NOMO-1 treated with DMSO at 0.1 percent for 48 hours (cell line): ENCODE measurements at regions not wholly inside any gene's neighbourhood (a gene's known extent, or its start where the extent isn't known, plus 50 kb on each side); places are given as distances from the start of the nearest gene placed in this dataset.
"Not testable (repeated sequence)": the region's sequence is repeated elsewhere in the genome, so short reads cannot be mapped to it uniquely, and the experiment has no call there.

ENCODE experiments used
- DNase-seq: peaks from one replicate; lab custom pipeline; 2025; ENCODE audit not compliant: unreplicated experiment; lab: John Stamatoyannopoulos, UW

- no peak for DNase-seq
Measured at GRCh38 chr12:131387281-131388163, 323.4 kb upstream of the SFSWAP start.

DNA sequence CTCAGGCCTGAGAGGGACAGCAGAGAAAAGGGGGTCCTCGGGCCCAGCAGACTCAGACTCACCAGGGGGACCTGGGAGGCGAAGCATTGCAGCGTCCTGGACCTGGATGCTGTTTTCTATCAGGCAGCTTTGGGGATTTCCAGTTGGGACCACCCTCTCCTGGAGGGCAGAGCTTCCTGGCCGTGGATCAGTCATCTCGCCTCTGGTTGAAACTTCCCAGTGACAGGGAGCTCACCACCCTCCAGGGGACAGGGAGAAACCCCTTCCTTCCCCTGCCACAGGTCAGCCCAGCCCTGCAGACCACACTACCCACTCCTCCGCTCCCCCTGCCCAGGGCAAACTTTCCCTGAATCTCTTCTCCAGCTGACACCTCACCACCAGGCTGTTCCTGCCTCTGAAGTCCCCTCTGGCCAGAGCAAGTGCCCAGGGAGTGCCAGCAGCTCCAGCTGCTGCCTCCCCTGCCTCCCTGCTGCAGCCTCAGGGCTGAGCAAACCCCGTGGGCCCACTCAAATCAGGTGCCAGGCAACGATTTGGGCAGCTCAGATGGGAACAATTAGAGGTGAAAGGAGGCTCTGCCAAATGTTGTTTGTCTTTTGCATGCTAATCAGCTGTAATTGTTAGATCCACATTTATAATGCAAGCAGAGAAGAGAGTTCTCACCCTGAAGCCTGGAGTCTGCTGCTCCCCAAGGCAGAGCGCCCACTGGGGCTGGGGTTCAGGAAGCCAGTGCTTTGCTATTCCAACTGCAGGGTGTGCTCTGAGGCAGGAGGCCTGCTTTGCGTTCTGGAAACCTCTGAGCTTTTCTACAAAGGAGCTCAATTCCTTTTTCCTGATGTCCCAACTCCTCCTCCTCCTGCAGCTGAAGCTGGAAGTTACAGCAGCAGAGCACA lies 322.5 kb upstream of the SFSWAP start:
- not testable (repeated sequence) for DNase-seq

DNA sequence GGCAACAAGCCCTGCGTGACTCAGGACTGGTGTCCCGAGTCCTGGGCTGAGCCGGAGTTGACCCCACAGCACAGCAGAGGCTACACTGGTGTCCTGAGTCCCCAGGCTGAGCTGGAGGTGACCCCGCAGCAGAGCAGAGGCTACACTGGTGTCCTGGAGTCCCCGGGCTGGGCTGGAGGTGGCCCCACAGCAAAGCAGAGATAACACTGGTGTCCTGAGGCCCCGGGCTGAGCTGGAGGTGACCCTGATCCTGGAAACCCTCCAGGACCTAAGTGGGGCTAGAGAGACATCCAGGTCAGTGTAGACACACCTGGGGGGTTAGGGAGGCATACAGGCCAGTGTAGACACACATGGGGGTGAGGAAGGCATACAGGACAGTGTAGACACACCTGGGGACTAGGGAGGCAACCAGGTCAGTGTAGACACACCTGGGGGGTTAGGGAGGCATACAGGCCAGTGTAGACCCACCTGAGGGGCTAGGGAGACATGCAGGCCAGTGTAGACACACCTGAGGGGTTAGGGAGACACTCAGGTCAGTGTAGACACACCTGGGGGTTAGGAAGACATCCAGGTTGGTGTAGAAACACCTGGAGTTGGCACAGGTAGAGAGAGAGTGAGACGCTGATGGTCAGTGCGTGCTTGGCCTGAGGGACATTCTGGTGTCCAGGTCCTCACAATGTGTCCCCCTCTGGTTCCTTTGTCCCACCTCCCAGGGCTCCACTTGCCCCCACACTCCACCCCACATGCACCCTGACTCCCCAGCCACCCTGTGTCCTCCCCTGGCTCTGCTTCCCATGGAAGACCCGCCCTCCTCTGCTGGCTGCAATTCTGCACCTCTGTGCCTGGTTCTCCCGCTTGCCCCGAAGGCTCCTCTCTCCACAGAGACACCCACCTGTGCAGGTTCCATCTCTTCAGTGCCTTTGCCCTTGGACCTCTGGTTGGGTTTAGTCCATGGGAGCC lies 321.6 kb upstream of the SFSWAP start:
- DNase-seq = no peak

GRCh38 chr12:131390412-131391334 lies 320.2 kb upstream of the SFSWAP start:
- no peak for DNase-seq

DNA sequence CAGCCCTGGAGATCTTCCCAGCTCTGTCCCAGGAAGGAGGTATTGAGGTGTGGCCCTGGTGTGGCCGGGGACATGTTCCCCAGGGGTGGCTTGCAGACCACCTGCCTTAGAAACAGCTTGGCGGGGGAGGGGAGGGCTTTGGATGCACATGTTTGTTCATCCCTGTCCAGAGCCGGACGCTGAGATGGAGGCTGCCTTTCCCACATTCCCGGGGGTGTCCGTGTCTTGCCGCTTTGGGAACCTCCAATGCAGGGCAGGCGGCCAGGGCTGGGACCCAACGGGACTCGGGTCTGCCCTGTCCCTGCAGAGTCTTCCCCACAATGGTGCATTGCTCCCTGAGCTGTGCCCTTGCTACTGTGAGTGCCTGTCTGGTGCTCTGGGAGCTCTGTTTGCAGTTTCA lies 319.5 kb upstream of the SFSWAP start:
- no peak for DNase-seq

- DNase-seq = not testable (repeated sequence)
Measured at GRCh38 chr12:131394752-131395151, 316.1 kb upstream of the SFSWAP start.

DNA sequence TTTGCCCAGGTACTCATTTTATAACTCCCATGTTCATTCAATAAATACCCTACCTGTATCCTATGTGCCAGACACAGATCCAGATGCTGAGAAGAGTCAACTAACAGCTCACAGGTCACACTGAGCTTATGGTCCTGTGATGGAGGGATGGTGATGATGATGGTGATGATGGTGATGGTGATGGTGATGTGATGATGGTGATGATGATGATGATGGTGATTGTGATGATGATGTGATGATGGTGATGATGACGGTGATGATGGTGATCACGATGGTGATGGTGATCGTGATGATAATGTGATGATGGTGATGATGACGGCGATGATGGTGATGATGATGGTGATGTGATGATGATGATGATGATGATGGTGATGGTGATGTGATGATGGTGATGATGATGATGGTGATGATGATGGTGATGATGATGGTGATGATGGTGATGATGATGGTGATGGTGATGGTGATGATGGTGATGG lies 315.6 kb upstream of the SFSWAP start:
- DNase-seq = not testable (repeated sequence)

- no peak for DNase-seq
Measured at GRCh38 chr12:131395971-131396573, 314.8 kb upstream of the SFSWAP start.

- DNase-seq = no peak
Measured at GRCh38 chr12:131397493-131398181, 313.3 kb upstream of the SFSWAP start.

GRCh38 chr12:131399000-131399399 lies 311.9 kb upstream of the SFSWAP start:
- no peak for DNase-seq

DNA sequence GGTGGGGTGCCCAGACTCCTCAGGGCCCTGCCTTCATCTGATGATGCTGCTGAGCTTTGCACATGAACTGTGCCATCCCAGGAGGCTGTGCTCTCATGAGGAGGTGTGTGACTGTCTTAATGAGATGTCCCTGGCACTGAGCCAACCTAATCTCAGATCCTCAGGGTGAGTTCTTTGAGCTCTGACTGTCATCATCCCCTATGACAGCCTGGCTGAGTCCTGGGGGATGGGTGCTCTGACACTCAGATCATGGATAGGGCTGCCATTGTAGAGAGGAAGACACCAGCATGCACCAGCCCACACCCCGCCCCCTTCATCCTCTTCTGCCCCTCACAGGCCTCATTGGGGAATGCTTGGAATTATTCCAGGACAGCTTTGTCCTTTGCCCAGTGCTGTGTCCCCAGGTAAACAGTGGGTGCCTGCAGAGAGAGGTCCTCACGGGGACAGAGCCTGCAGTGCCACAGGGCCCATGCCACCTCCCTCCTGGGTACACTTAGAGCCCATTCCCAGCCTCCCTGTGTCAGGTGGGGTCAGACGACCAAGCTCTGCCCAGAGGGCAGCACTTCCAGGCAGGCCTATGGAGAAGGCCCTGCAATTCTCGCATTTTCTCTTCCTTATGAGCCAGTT lies 310.1 kb upstream of the SFSWAP start:
- DNase-seq = not testable (repeated sequence)

- not testable (repeated sequence) for DNase-seq
Measured at GRCh38 chr12:131401907-131402633, 308.8 kb upstream of the SFSWAP start.

- no peak for DNase-seq
Measured at GRCh38 chr12:131402781-131403396, 308.0 kb upstream of the SFSWAP start.

GRCh38 chr12:131403676-131404075 lies 307.2 kb upstream of the SFSWAP start:
- no peak for DNase-seq

DNA sequence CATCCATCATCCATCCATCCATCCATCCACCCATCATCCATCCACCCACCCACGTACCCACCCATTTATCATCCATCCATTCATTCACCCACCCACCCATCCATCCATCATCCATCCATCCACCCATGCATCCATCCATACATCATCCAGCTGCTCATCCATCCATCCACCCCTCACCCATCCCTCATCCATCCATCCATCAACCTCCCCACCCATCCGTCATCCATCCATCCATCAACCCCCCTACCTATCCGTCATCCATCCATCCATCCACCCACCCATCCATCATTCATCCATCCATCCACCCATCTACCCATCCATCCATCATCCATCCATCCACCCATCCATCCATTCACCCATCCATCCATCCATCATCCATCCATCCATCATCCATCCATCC lies 306.2 kb upstream of the SFSWAP start:
- no peak for DNase-seq

DNA sequence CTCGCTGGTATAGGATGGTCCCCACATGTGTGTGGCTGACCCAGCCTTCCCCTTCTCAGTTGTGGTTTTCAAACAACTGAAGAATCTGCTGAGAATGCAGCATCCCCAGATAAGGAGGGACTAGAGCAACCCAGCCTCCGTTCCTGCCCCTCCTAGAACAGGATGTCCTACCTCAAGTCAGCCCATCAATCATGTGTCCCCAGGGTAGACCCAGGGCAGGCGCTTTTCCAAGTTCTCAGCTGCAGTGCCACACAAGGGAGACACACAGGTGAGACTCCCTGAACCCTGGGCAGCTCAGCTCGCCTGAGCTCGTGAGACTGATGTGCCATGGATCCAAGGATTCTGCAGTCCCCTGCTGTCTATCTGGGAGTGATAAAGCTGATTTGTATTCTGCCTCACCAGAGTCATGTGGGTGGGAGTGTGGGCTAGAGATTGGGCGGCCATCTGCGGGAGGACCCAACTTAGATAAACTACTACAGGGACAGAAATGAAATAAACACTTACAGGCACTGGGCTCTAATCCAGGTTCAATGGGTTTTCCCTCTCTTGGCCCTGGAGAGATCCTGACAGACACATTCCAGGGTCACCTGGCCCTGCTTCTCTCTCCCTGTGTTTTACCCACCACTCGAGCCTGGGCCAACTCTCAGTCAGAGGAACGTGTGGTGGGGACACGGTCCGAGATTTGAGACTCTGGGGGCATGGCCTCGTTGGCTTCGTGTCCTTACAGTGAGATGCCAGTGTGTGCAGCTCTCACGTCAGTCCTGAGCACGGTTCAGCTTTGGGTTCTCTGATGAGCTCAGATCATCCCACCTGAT lies 303.5 kb upstream of the SFSWAP start:
- DNase-seq = no peak
